ENCODE measurements at regions not wholly inside any gene's neighbourhood (a gene's known extent, or its start where the extent isn't known, plus 50 kb on each side); places are given as distances from the start of the nearest gene placed in this dataset.
A peak's percentile ranks its signal among the peaks of the same experiment; 100 is the strongest.

GRCh38 chr20:47949230-47949629 lies 163.9 kb upstream of the SULF2 start:
- Histone ChIP-seq H3K27me3 (ENCODE audit: control insufficient read depth in 3 of 3, insufficient read depth in 3 of 3, low read length in 3 of 3) (peaks cover 0 to 14% (median 11%) of the 10 kb centered on the region in 3 donors), H3K27ac (ENCODE audit: low read depth, low read length) (no peak overlapping the region), H3K4me3 (ENCODE audit: low read length in 3 of 3) (no peak overlapping the region)

GRCh38 chr20:47944682-47945081 lies 159.4 kb upstream of the SULF2 start:
- H3K4me3 ChIP-seq (ENCODE audit: low read length in 3 of 3), result no peak overlapping the region
- no peak overlapping the region for H3K27ac ChIP-seq (ENCODE audit: low read depth, low read length)
- H3K27me3 ChIP-seq (ENCODE audit: control insufficient read depth in 3 of 3, insufficient read depth in 3 of 3, low read length in 3 of 3), result peaks cover 0 to 12% (median 10%) of the 10 kb centered on the region in 3 donors
- H3K9me3 ChIP-seq (ENCODE audit: control insufficient read depth in 3 of 3, low read length in 3 of 3), result no peaks in the 10 kb centered on the region
- no peaks in the 10 kb centered on the region for H3K36me3 ChIP-seq (ENCODE audit: control insufficient read depth in 3 of 3, insufficient read depth in 3 of 3, low read length in 3 of 3)
- no peak overlapping the region for H3K9ac ChIP-seq (ENCODE audit: low read depth in 1 of 3, low read length in 3 of 3)
- no peaks in the 10 kb centered on the region for H3K4me1 ChIP-seq (ENCODE audit: control insufficient read depth in 3 of 3, insufficient read depth in 3 of 3, low read length in 3 of 3)

More at GRCh38 chr20:47949230-47949629, 163.9 kb upstream of the SULF2 start:
- Histone ChIP-seq H3K4me1 (ENCODE audit: control insufficient read depth in 3 of 3, insufficient read depth in 3 of 3, low read length in 3 of 3) (no peaks in the 10 kb centered on the region), H3K36me3 (ENCODE audit: control insufficient read depth in 3 of 3, insufficient read depth in 3 of 3, low read length in 3 of 3) (no peaks in the 10 kb centered on the region), H3K9me3 (ENCODE audit: control insufficient read depth in 3 of 3, low read length in 3 of 3) (no peaks in the 10 kb centered on the region), H3K9ac (ENCODE audit: low read depth in 1 of 3, low read length in 3 of 3) (no peak overlapping the region)

GRCh38 chr20:47941869-47942268 lies 156.6 kb upstream of the SULF2 start:
- Histone ChIP-seq H3K4me3 (ENCODE audit: low read length in 3 of 3) (no peak overlapping the region), H3K36me3 (ENCODE audit: control insufficient read depth in 3 of 3, insufficient read depth in 3 of 3, low read length in 3 of 3) (no peaks in the 10 kb centered on the region), H3K27me3 (ENCODE audit: control insufficient read depth in 3 of 3, insufficient read depth in 3 of 3, low read length in 3 of 3) (peaks cover 0 to 18% (median 17%) of the 10 kb centered on the region in 3 donors), H3K9ac (ENCODE audit: low read depth in 1 of 3, low read length in 3 of 3) (no peak overlapping the region), H3K4me1 (ENCODE audit: control insufficient read depth in 3 of 3, insufficient read depth in 3 of 3, low read length in 3 of 3) (no peaks in the 10 kb centered on the region), H3K27ac (ENCODE audit: low read depth, low read length) (no peak overlapping the region), H3K9me3 (ENCODE audit: control insufficient read depth in 3 of 3, low read length in 3 of 3) (no peaks in the 10 kb centered on the region)

GRCh38 chr20:47940101-47940813 lies 155.0 kb upstream of the SULF2 start:
- Histone ChIP-seq H3K36me3 (ENCODE audit: control insufficient read depth in 3 of 3, insufficient read depth in 3 of 3, low read length in 3 of 3) (no peaks in the 10 kb centered on the region), H3K27ac (ENCODE audit: low read depth, low read length) (no peak overlapping the region), H3K4me1 (ENCODE audit: control insufficient read depth in 3 of 3, insufficient read depth in 3 of 3, low read length in 3 of 3) (no peaks in the 10 kb centered on the region), H3K4me3 (ENCODE audit: low read length in 3 of 3) (no peak overlapping the region), H3K9ac (ENCODE audit: low read depth in 1 of 3, low read length in 3 of 3) (no peak overlapping the region), H3K9me3 (ENCODE audit: control insufficient read depth in 3 of 3, low read length in 3 of 3) (no peaks in the 10 kb centered on the region), H3K27me3 (ENCODE audit: control insufficient read depth in 3 of 3, insufficient read depth in 3 of 3, low read length in 3 of 3) (peaks cover 0 to 16% (median 13%) of the 10 kb centered on the region in 3 donors)

GRCh38 chr20:47936612-47937011 lies 151.3 kb upstream of the SULF2 start:
- H3K36me3 ChIP-seq (ENCODE audit: control insufficient read depth in 3 of 3, insufficient read depth in 3 of 3, low read length in 3 of 3), result no peaks in the 10 kb centered on the region
- no peaks in the 10 kb centered on the region for H3K4me1 ChIP-seq (ENCODE audit: control insufficient read depth in 3 of 3, insufficient read depth in 3 of 3, low read length in 3 of 3)
- no peaks in the 10 kb centered on the region for H3K9me3 ChIP-seq (ENCODE audit: control insufficient read depth in 3 of 3, low read length in 3 of 3)
- no peak overlapping the region for H3K27ac ChIP-seq (ENCODE audit: low read depth, low read length)
- no peak overlapping the region for H3K4me3 ChIP-seq (ENCODE audit: low read length in 3 of 3)
- no peak overlapping the region for H3K9ac ChIP-seq (ENCODE audit: low read depth in 1 of 3, low read length in 3 of 3)
- H3K27me3 ChIP-seq (ENCODE audit: control insufficient read depth in 3 of 3, insufficient read depth in 3 of 3, low read length in 3 of 3), result peaks cover 0 to 19% (median 18%) of the 10 kb centered on the region in 3 donors

GRCh38 chr20:47934761-47935160 lies 149.5 kb upstream of the SULF2 start:
- H3K27me3 ChIP-seq (ENCODE audit: control insufficient read depth in 3 of 3, insufficient read depth in 3 of 3, low read length in 3 of 3), result peaks cover 0 to 15% (median 11%) of the 10 kb centered on the region in 3 donors
- no peak overlapping the region for H3K27ac ChIP-seq (ENCODE audit: low read depth, low read length)
- no peak overlapping the region for H3K4me3 ChIP-seq (ENCODE audit: low read length in 3 of 3)
- no peaks in the 10 kb centered on the region for H3K36me3 ChIP-seq (ENCODE audit: control insufficient read depth in 3 of 3, insufficient read depth in 3 of 3, low read length in 3 of 3)
- no peak overlapping the region for H3K9ac ChIP-seq (ENCODE audit: low read depth in 1 of 3, low read length in 3 of 3)
- peaks cover 0 to 1% (median under 1%) of the 10 kb centered on the region in 3 donors for H3K4me1 ChIP-seq (ENCODE audit: control insufficient read depth in 3 of 3, insufficient read depth in 3 of 3, low read length in 3 of 3)
- no peaks in the 10 kb centered on the region for H3K9me3 ChIP-seq (ENCODE audit: control insufficient read depth in 3 of 3, low read length in 3 of 3)

GRCh38 chr20:47931443-47931842 lies 146.2 kb upstream of the SULF2 start:
- Histone ChIP-seq H3K9ac (ENCODE audit: low read depth in 1 of 3, low read length in 3 of 3) (no peak overlapping the region), H3K27ac (ENCODE audit: low read depth, low read length) (no peak overlapping the region), H3K36me3 (ENCODE audit: control insufficient read depth in 3 of 3, insufficient read depth in 3 of 3, low read length in 3 of 3) (no peaks in the 10 kb centered on the region), H3K4me1 (ENCODE audit: control insufficient read depth in 3 of 3, insufficient read depth in 3 of 3, low read length in 3 of 3) (peaks cover 0 to 4% (median 3%) of the 10 kb centered on the region in 3 donors), H3K9me3 (ENCODE audit: control insufficient read depth in 3 of 3, low read length in 3 of 3) (no peaks in the 10 kb centered on the region), H3K4me3 (ENCODE audit: low read length in 3 of 3) (no peak overlapping the region), H3K27me3 (ENCODE audit: control insufficient read depth in 3 of 3, insufficient read depth in 3 of 3, low read length in 3 of 3) (peaks cover 0 to 5% (median 3%) of the 10 kb centered on the region in 3 donors)

- Histone ChIP-seq H3K4me3 (ENCODE audit: low read length in 3 of 3) (no peak overlapping the region), H3K36me3 (ENCODE audit: control insufficient read depth in 3 of 3, insufficient read depth in 3 of 3, low read length in 3 of 3) (no peaks in the 10 kb centered on the region), H3K4me1 (ENCODE audit: control insufficient read depth in 3 of 3, insufficient read depth in 3 of 3, low read length in 3 of 3) (peaks cover 0 to 4% (median 3%) of the 10 kb centered on the region in 3 donors), H3K27ac (ENCODE audit: low read depth, low read length) (no peak overlapping the region), H3K9me3 (ENCODE audit: control insufficient read depth in 3 of 3, low read length in 3 of 3) (no peaks in the 10 kb centered on the region), H3K27me3 (ENCODE audit: control insufficient read depth in 3 of 3, insufficient read depth in 3 of 3, low read length in 3 of 3) (peaks cover 0 to 5% (median 3%) of the 10 kb centered on the region in 3 donors), H3K9ac (ENCODE audit: low read depth in 1 of 3, low read length in 3 of 3) (no peak overlapping the region)
Observed at GRCh38 chr20:47931002-47931401, 145.7 kb upstream of the SULF2 start.

- Histone ChIP-seq H3K27me3 (ENCODE audit: control insufficient read depth in 3 of 3, insufficient read depth in 3 of 3, low read length in 3 of 3) (peaks cover 0 to 9% (median 3%) of the 10 kb centered on the region in 3 donors), H3K27ac (ENCODE audit: low read depth, low read length) (peak overlapping the region; percentile 34), H3K9ac (ENCODE audit: low read depth in 1 of 3, low read length in 3 of 3) (no peak overlapping the region), H3K4me3 (ENCODE audit: low read length in 3 of 3) (no peak overlapping the region), H3K9me3 (ENCODE audit: control insufficient read depth in 3 of 3, low read length in 3 of 3) (no peaks in the 10 kb centered on the region), H3K4me1 (ENCODE audit: control insufficient read depth in 3 of 3, insufficient read depth in 3 of 3, low read length in 3 of 3) (peaks cover 0 to 4% (median 3%) of the 10 kb centered on the region in 3 donors), H3K36me3 (ENCODE audit: control insufficient read depth in 3 of 3, insufficient read depth in 3 of 3, low read length in 3 of 3) (no peaks in the 10 kb centered on the region)
Observed at GRCh38 chr20:47929368-47930115, 144.3 kb upstream of the SULF2 start.

GRCh38 chr20:47927944-47928343 lies 142.7 kb upstream of the SULF2 start:
- Histone ChIP-seq H3K9ac (ENCODE audit: low read depth in 1 of 3, low read length in 3 of 3) (no peak overlapping the region), H3K4me3 (ENCODE audit: low read length in 3 of 3) (no peak overlapping the region), H3K4me1 (ENCODE audit: control insufficient read depth in 3 of 3, insufficient read depth in 3 of 3, low read length in 3 of 3) (peaks cover 0 to 4% (median 3%) of the 10 kb centered on the region in 3 donors), H3K9me3 (ENCODE audit: control insufficient read depth in 3 of 3, low read length in 3 of 3) (no peaks in the 10 kb centered on the region), H3K27ac (ENCODE audit: low read depth, low read length) (no peak overlapping the region), H3K27me3 (ENCODE audit: control insufficient read depth in 3 of 3, insufficient read depth in 3 of 3, low read length in 3 of 3) (peaks cover 6 to 8% (median 6%) of the 10 kb centered on the region in 3 donors), H3K36me3 (ENCODE audit: control insufficient read depth in 3 of 3, insufficient read depth in 3 of 3, low read length in 3 of 3) (no peaks in the 10 kb centered on the region)
